ENCODE measurements at regions not wholly inside any gene's neighbourhood (a gene's known extent, or its start where the extent isn't known, plus 50 kb on each side); places are given as distances from the start of the nearest gene placed in this dataset.
"Not testable (repeated sequence)": the region's sequence is repeated elsewhere in the genome, so short reads cannot be mapped to it uniquely, and the experiment has no call there.

GRCh38 chr9:41654349-41654748 is 465.2 kb upstream of the ZNG1F start:
- DNase-seq; ATAC-seq; H3K4me1 ChIP-seq; H3K4me3 ChIP-seq; H3K27ac ChIP-seq; H3K27me3 ChIP-seq; intact Hi-C loops (cut with DNase I); H3K36me3 ChIP-seq (replicated peaks in 1 of 2; ENCODE audit: insufficient read depth in 1 of 2, low read depth in 2 of 2); H3K9me3 ChIP-seq: not testable (repeated sequence)
- 77 to 78% methylated on average over 14 to 16 of the region's 16 CpGs for WGBS, 2 donors

DNA sequence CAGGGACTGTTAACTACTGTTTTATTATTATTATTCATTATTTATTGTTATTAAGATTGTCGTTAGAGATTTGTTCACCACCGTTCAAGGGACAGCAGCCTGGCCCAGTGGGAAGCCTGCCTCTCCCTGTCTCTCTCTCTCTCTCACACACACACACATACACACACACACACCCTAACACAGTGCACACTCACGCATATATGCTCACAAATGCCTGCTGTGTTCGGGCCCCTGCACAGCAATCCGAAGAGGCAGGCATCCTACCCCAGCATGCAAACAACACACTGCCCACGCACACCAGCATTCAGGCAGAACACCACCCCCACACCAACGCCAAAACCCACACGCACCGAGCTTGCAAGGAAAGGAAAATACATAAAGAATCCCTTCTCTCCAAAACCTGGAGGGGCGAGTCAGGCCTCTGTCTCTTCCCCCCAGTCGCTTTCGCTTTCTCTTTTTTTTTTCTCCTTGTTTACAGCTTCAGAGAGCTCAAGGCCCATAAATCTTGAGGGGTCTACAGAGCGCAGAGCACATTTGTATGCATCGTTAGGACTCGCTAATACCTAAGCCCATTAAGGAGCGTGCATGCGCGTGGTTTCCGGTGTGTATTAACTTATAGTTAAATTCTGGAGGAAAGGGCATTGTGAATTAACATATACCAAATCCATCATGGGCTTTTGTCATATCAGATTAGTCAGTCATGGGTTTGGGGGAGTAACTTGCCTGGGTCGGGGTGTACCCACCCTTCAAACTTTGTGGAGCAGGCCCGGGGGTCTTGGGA is 464.6 kb upstream of the ZNG1F start:
- intact Hi-C loops (cut with DNase I); H3K9me3 ChIP-seq; DNase-seq; ATAC-seq; H3K4me3 ChIP-seq; H3K36me3 ChIP-seq (replicated peaks in 1 of 2; ENCODE audit: insufficient read depth in 1 of 2, low read depth in 2 of 2); H3K4me1 ChIP-seq; H3K27me3 ChIP-seq; H3K27ac ChIP-seq: not testable (repeated sequence)
- WGBS, 2 donors: 52 to 71% methylated on average over 12 to 16 of the region's 21 CpGs

- H3K27ac ChIP-seq; ATAC-seq; H3K4me3 ChIP-seq; intact Hi-C loops (cut with DNase I); DNase-seq; H3K4me1 ChIP-seq; H3K9me3 ChIP-seq; H3K27me3 ChIP-seq; H3K36me3 ChIP-seq (replicated peaks in 1 of 2; ENCODE audit: insufficient read depth in 1 of 2, low read depth in 2 of 2): not testable (repeated sequence)
- WGBS, 2 donors: 89% methylated on average over 13 to 16 of the region's 17 CpGs
These were observed 463.7 kb upstream of the ZNG1F start for GRCh38 chr9:41652800-41653199.

- H3K27ac ChIP-seq; DNase-seq; H3K4me1 ChIP-seq; intact Hi-C loops (cut with DNase I); ATAC-seq; H3K9me3 ChIP-seq; H3K4me3 ChIP-seq; H3K27me3 ChIP-seq; H3K36me3 ChIP-seq (replicated peaks in 1 of 2; ENCODE audit: insufficient read depth in 1 of 2, low read depth in 2 of 2): not testable (repeated sequence)
- WGBS, 2 donors: 52 to 65% methylated on average over 2 to 6 of the region's 29 CpGs
These were observed 463.1 kb upstream of the ZNG1F start for GRCh38 chr9:41652100-41652713.

DNA sequence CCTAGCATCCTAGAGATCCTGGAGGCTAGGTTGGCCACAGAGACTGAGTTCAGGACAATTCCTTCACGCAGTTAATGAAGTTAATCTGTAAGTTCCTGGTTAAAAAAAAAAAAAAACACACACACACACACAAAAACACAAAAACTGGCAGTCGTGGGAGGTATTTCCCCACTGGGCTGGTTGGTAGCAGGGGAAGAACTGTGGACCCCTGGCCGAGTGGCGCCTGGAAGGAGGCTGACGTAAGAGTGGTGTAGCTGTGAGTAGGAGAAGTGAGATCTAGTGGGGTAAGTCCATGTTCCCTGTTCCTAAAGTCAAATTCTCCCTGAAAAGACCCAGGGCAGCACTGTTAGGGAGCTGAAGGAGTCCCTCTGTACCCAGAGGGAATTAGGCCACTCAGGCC is 461.0 kb upstream of the ZNG1F start:
- H3K4me3 ChIP-seq; H3K27me3 ChIP-seq; H3K36me3 ChIP-seq (replicated peaks in 1 of 2; ENCODE audit: insufficient read depth in 1 of 2, low read depth in 2 of 2); ATAC-seq; H3K27ac ChIP-seq; DNase-seq; intact Hi-C loops (cut with DNase I); H3K4me1 ChIP-seq; H3K9me3 ChIP-seq: not testable (repeated sequence)
- WGBS, 2 donors: 40 to 82% methylated on average over 1 to 5 of the region's 5 CpGs

- DNase-seq: peak in 3 of 4 donors; percentile 60 to 72 (median 66)
These were observed 459.4 kb upstream of the ZNG1F start for GRCh38 chr9:41648564-41648963.

DNA sequence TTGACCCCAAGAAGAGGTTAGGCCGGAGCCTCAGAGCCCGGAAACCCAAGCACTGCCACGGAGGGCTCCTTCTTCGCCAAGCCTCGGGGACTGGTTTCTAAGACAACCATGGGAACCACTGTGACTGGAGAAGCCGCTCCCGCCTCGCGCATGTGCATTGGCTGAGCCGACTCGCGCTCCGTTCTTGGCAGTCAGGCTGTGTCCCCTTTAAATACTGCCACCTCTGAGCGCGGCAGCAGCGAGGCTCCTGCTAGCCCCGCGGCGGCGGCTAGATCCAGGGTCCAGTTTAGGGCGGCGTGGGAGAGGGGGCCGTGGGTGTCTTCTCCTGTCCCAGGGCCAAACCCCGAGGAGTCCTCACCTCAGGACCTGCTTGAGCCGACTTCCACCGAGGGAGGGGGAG is 457.1 kb upstream of the ZNG1F start:
- not testable (repeated sequence) for DNase-seq, ATAC-seq

More at GRCh38 chr9:41648564-41648963, 459.4 kb upstream of the ZNG1F start:
- H3K4me3 ChIP-seq; H3K36me3 ChIP-seq (replicated peaks in 1 of 2; ENCODE audit: insufficient read depth in 1 of 2, low read depth in 2 of 2); H3K9me3 ChIP-seq; intact Hi-C loops (cut with DNase I); H3K27me3 ChIP-seq; H3K4me1 ChIP-seq: not testable (repeated sequence)
- 53% methylated on average over 3 of the region's 19 CpGs; no CpG with 5 or more reads in 1 of the 2 donors for WGBS, 2 donors
- ATAC-seq: peak; percentile 56
- peak overlapping the region in 1 of 4 donors; percentile 34 for H3K27ac ChIP-seq

GRCh38 chr9:41643571-41644279 is 454.6 kb upstream of the ZNG1F start:
- DNase-seq (peak; percentile 70 to 79 (median 76)), ATAC-seq (peak; percentile 92)
- H3K9me3 ChIP-seq; H3K4me3 ChIP-seq; H3K27me3 ChIP-seq; intact Hi-C loops (cut with DNase I); H3K36me3 ChIP-seq (replicated peaks in 1 of 2; ENCODE audit: insufficient read depth in 1 of 2, low read depth in 2 of 2); H3K4me1 ChIP-seq: not testable (repeated sequence)
- TF ChIP-seq POLR2A (IDR thresholded peaks at IDR 0.05): peak; percentile 28 to 58 (median 42)
- TF ChIP-seq CTCF (IDR thresholded peaks at IDR 0.05): peak in 3 of 7 experiments; percentile 20 to 47 (median 42)
- H3K27ac ChIP-seq: peak overlapping the region in 3 of 4 donors; percentile 62 to 74 (median 68)
- WGBS, 2 donors: 3 to 4% methylated on average over 7 to 41 of the region's 55 CpGs

More for the DNA sequence above, 457.1 kb upstream of the ZNG1F start:
- H3K27ac ChIP-seq; H3K27me3 ChIP-seq; H3K9me3 ChIP-seq; H3K4me3 ChIP-seq; H3K4me1 ChIP-seq; intact Hi-C loops (cut with DNase I); H3K36me3 ChIP-seq (replicated peaks in 1 of 2; ENCODE audit: insufficient read depth in 1 of 2, low read depth in 2 of 2): not testable (repeated sequence)
- 97% methylated on average over 19 of the region's 26 CpGs; no CpG with 5 or more reads in 1 of the 2 donors for WGBS, 2 donors

GRCh38 chr9:41633726-41634125 is 444.6 kb upstream of the ZNG1F start:
- H3K27ac ChIP-seq; DNase-seq; H3K4me1 ChIP-seq; H3K4me3 ChIP-seq; H3K36me3 ChIP-seq (replicated peaks in 1 of 2; ENCODE audit: insufficient read depth in 1 of 2, low read depth in 2 of 2); intact Hi-C loops (cut with DNase I); H3K9me3 ChIP-seq; ATAC-seq; H3K27me3 ChIP-seq: not testable (repeated sequence)
- 44 to 55% methylated on average over 3 of the region's 3 CpGs for WGBS, 2 donors

DNA sequence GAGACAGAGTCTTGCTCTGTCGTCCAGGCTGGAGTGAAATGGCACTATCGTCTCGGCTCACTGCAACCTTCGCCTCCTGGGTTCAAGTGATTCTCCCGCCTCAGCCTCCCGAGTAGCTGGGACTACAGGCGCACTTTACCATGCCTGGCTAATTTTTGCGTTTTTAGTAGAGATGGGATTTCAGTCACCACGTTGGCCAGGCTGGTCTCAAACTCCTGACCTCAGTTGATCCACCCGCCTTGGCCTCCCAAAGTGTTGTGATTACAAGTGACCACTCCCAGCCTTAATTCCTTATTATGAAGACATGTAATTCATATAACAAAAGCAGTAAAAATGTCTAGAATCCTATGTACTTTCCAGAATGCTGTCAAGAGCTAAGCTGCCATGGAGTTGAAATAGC is 434.5 kb upstream of the ZNG1F start:
- DNase-seq: not testable (repeated sequence)
- 85 to 86% methylated on average over 10 of the region's 10 CpGs for WGBS, 2 donors

More for the DNA sequence above, 434.5 kb upstream of the ZNG1F start:
- H3K27ac ChIP-seq; H3K4me1 ChIP-seq; H3K36me3 ChIP-seq (replicated peaks in 1 of 2; ENCODE audit: insufficient read depth in 1 of 2, low read depth in 2 of 2); ATAC-seq; H3K9me3 ChIP-seq; H3K27me3 ChIP-seq; H3K4me3 ChIP-seq; intact Hi-C loops (cut with DNase I): not testable (repeated sequence)
